Stomach (tissue), 4 donors: ENCODE measurements at regions not wholly inside any gene's neighbourhood (a gene's known extent, or its start where the extent isn't known, plus 50 kb on each side); places are given as distances from the start of the nearest gene placed in this dataset.
"Not testable (repeated sequence)": the region's sequence is repeated elsewhere in the genome, so short reads cannot be mapped to it uniquely, and the experiment has no call there.

Source experiments
- EP300 ChIP-seq: sonication (generic); formaldehyde crosslinking; IDR thresholded peaks from one replicate; pipeline ENCODE4 v1.6.1; 2017; ENCODE audit warnings: antibody characterized with exemption
- POLR2A ChIP-seq, 4 donors: fragments of 450-650 bp; IDR thresholded peaks; one replicate each; pipeline ENCODE4 v1.6.1; 2016; ENCODE audit warnings: antibody characterized with exemption in 4 of 4, control low read depth in 2 of 4, mild to moderate bottlenecking in 1 of 4, moderate library complexity in 1 of 4
- TF ChIP-seq, protein P1 (sequence below), 7 experiments: fragments of 450-650 bp in 4 of 7; fragments of 200-600 bp in 3 of 7; sonication (generic) in 3 of 7; IDR thresholded peaks; one replicate each; pipeline ENCODE4 v1.5.1; 2016 to 2019; ENCODE audit warnings: antibody characterized with exemption in 7 of 7, control low read depth in 2 of 7, mild to moderate bottlenecking in 1 of 7

DNA sequence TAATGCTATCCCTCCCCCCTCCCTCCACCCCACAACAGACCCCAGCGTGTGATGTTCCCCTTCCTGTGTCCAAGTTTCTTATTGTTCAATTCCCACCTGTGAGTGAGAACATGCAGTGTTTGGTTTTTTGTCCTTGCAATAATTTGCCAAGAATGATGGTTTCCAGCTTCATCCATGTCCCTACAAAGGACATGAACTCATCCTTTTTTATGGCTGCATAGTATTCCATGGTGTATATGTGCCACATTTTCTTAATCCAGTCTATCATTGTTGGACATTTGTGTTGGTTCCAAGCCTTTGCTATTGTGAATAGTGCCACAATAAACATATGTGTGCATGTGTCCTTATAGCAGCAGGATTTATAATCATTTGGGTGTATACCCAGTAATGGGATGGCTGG, 176.3 kb upstream of the MAGEE2 start:
- not testable (repeated sequence) for TF ChIP-seq EP300; POLR2A (IDR thresholded peaks at IDR 0.05)
- TF ChIP-seq, protein P1, sequence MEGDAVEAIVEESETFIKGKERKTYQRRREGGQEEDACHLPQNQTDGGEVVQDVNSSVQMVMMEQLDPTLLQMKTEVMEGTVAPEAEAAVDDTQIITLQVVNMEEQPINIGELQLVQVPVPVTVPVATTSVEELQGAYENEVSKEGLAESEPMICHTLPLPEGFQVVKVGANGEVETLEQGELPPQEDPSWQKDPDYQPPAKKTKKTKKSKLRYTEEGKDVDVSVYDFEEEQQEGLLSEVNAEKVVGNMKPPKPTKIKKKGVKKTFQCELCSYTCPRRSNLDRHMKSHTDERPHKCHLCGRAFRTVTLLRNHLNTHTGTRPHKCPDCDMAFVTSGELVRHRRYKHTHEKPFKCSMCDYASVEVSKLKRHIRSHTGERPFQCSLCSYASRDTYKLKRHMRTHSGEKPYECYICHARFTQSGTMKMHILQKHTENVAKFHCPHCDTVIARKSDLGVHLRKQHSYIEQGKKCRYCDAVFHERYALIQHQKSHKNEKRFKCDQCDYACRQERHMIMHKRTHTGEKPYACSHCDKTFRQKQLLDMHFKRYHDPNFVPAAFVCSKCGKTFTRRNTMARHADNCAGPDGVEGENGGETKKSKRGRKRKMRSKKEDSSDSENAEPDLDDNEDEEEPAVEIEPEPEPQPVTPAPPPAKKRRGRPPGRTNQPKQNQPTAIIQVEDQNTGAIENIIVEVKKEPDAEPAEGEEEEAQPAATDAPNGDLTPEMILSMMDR (IDR thresholded peaks at IDR 0.05): not testable (repeated sequence)
